K562 (cell line): ENCODE measurements at regions not wholly inside any gene's neighbourhood (a gene's known extent, or its start where the extent isn't known, plus 50 kb on each side); places are given as distances from the start of the nearest gene placed in this dataset.

Experiments used
- ATAC-seq: fragments of 200-7000 bp; cut with Tn5 transposase; 3 replicates; pipeline ENCODE4 v1.9.1; 2020; ENCODE audit warnings: moderate library complexity
- BruUV-seq: library from RNA; stranded (reverse); fragments of 400-500 nt; replicated peaks from 2 replicates; lab custom pipeline; 2021; lab: Mats Ljungman, UMichigan
- CTCF ChIA-PET: fragments of 300-600 bp; formaldehyde crosslinking; extraction: SDS; loops from one replicate; lab custom pipeline; 2021; ENCODE audit warnings: low intra/inter-chr PET ratio; lab: Yijun Ruan, JAX
- POLR2A ChIA-PET: fragments of 300-600, 350-650 bp; sonication (Branson Sonifier 250); formaldehyde crosslinking; extraction: SDS; loops from one replicate; lab custom pipeline; 2021; ENCODE audit warnings: antibody characterized with exemption, inconsistent platforms; lab: Yijun Ruan, JAX
- DNase-seq, 4 experiments: peaks; one replicate each; pipeline versions ENCODE4 v3.0.0 to v3.0.0-alpha.2; 2011 to 2018; ENCODE audit warnings: low spot score in 3 of 4, mixed read lengths in 3 of 4; ENCODE audit errors: extremely low read depth in 1 of 4
- FAIRE-seq: peaks from 2 replicates; lab custom pipeline; 2011; peaks lifted over from hg19 to GRCh38; lab: Jason Lieb, UNC
- H2AFZ ChIP-seq: 2 replicates; pipeline ENCODE4 v1.6.0; 2011; ENCODE audit warnings: low read depth, low read length, control low read depth, inconsistent platforms
- H3K27ac ChIP-seq: fragments of 200-600 bp; 3 replicates; pipeline ENCODE4 v1.8.0; 2011; ENCODE audit warnings: low read depth, mild to moderate bottlenecking, control low read depth, inconsistent platforms, low read length, moderate library complexity, mixed read lengths; ENCODE audit errors: extremely low read depth
- H3K27me3 ChIP-seq, 2 experiments: fragments of 300-600 bp in 1 of 2; 2 replicates in 1 of 2; 3 replicates in 1 of 2; pipeline versions ENCODE4 v1.6.0 to v1.8.0; 2011; ENCODE audit warnings: inconsistent platforms in 2 of 2, low read length in 2 of 2, mild to moderate bottlenecking in 1 of 2, mixed read lengths in 1 of 2, moderate library complexity in 1 of 2; ENCODE audit not compliant: control insufficient read depth in 2 of 2, insufficient read depth in 2 of 2
- H3K36me3 ChIP-seq: fragments of 300-600 bp; 3 replicates; pipeline ENCODE4 v1.8.0; 2011; ENCODE audit warnings: mild to moderate bottlenecking, low read length, inconsistent platforms; ENCODE audit not compliant: control insufficient read depth, insufficient read depth
- H3K4me1 ChIP-seq, 2 experiments: fragments of 200-600 bp in 1 of 2; replicated peaks in 1 of 2; 2 replicates in 1 of 2; 3 replicates in 1 of 2; pipeline versions ENCODE4 v1.5.1 to v1.8.0; 2011; ENCODE audit warnings: inconsistent platforms in 2 of 2, low read length in 2 of 2, mild to moderate bottlenecking in 1 of 2, mixed read lengths in 1 of 2, moderate library complexity in 1 of 2; ENCODE audit not compliant: control insufficient read depth in 2 of 2, insufficient read depth in 2 of 2
- H3K4me2 ChIP-seq: 2 replicates; pipeline ENCODE4 v1.6.1; 2011; ENCODE audit warnings: low read length, control low read depth, inconsistent platforms, mixed read lengths; ENCODE audit not compliant: insufficient read depth
- H3K4me3 ChIP-seq: fragments of 200-600 bp; sonication (generic), shearing (Covaris generic); 2 replicates; pipeline ENCODE4 v1.5.1; 2016; ENCODE audit warnings: control low read depth, inconsistent platforms
- H3K79me2 ChIP-seq: fragments of 200-600 bp; 3 replicates; pipeline ENCODE4 v1.8.0; 2011; ENCODE audit warnings: low read length, inconsistent platforms; ENCODE audit not compliant: control insufficient read depth, insufficient read depth
- H3K9ac ChIP-seq, 2 experiments: 2 replicates each; pipeline versions ENCODE4 v1.6.0 to v1.6.1; 2011; ENCODE audit warnings: low read depth in 2 of 2, low read length in 2 of 2, control low read depth in 1 of 2, inconsistent platforms in 1 of 2, mild to moderate bottlenecking in 1 of 2, mixed read lengths in 1 of 2; ENCODE audit not compliant: insufficient read depth in 1 of 2
- H3K9me1 ChIP-seq: one replicate; pipeline ENCODE4 v1.6.0; 2011; ENCODE audit warnings: inconsistent platforms, mild to moderate bottlenecking, low read length, moderate library complexity; ENCODE audit not compliant: control insufficient read depth, insufficient read depth
- H3K9me3 ChIP-seq: replicated peaks from 2 replicates; pipeline ENCODE4 v1.5.1; 2011; ENCODE audit warnings: low read depth, low read length, inconsistent platforms; ENCODE audit not compliant: control insufficient read depth, insufficient read depth
- H4K20me1 ChIP-seq: replicated peaks from 2 replicates; pipeline ENCODE4 v1.6.1; 2011; ENCODE audit warnings: low read length, inconsistent platforms, mixed read lengths; ENCODE audit not compliant: control insufficient read depth, insufficient read depth
- BRF2 ChIP-seq: IDR thresholded peaks from 3 replicates; pipeline ENCODE4 v1.6.1; 2011; ENCODE audit warnings: borderline replicate concordance, mild to moderate bottlenecking; ENCODE audit not compliant: insufficient read length, insufficient read depth
- KAT8 ChIP-seq: fragments of 450-650 bp; IDR thresholded peaks from 2 replicates; pipeline ENCODE4 v1.6.1; 2016; ENCODE audit warnings: low read depth, mild to moderate bottlenecking
- KLF6 ChIP-seq: fragments of 250-450 bp; sonication (Bioruptor Pico); IDR thresholded peaks from 2 replicates; pipeline ENCODE4 v1.4.0; 2020; ENCODE audit warnings: mild to moderate bottlenecking, moderate library complexity, borderline replicate concordance
- PHTF2 ChIP-seq: fragments of 250-450 bp; sonication (Bioruptor Pico); IDR thresholded peaks from 2 replicates; pipeline ENCODE4 v1.5.0; 2021; ENCODE audit warnings: mild to moderate bottlenecking
- PKNOX1 ChIP-seq: fragments of 450-650 bp; IDR thresholded peaks from 2 replicates; pipeline ENCODE4 v1.6.1; 2016
- RFX1 ChIP-seq: fragments of 450-650 bp; IDR thresholded peaks from 2 replicates; pipeline ENCODE4 v1.6.1; 2016; ENCODE audit warnings: mild to moderate bottlenecking, moderate library complexity
- SMAD3 ChIP-seq: fragments of 450-650 bp; formaldehyde crosslinking; conservative IDR thresholded peaks from 2 replicates; pipeline ENCODE4 v1.4.0; 2020; ENCODE audit warnings: mild to moderate bottlenecking
- TSC22D4 ChIP-seq: fragments of 450-650 bp; IDR thresholded peaks from 2 replicates; pipeline ENCODE4 v1.6.1; 2016; ENCODE audit warnings: missing genetic modification characterization, missing biosample characterization, control low read depth
- WGBS: fragments of 100-300 bp; shearing (Covaris generic); methylation state at CpG from one replicate; pipeline ENCODE4 v1.1.6; 2016; ENCODE audit warnings: low coverage, mixed read lengths; ENCODE audit not compliant: insufficient coverage; ENCODE audit errors: missing lambda C conversion rate; 5-methylcytosine and 5-hydroxymethylcytosine counted together
- in situ Hi-C: fragments of 300-500 bp; cut with MboI; formaldehyde crosslinking; loops from 4 replicates; pipeline ENCODE4 v1.15.0; 2018; ENCODE audit warnings: inconsistent platforms, mixed read lengths
- intact Hi-C: fragments of 100-400 bp; cut with micrococcal nuclease; formaldehyde crosslinking; loops from 2 replicates; pipeline ENCODE4 v1.14.2; 2022

GRCh38 chr10:108523016-108523800, 1358.7 kb upstream of the SORCS1 start:
- DNase-seq (no peak), ATAC-seq (no peak), FAIRE-seq (no peak)
- WGBS = 4% methylated on average over 4 of the region's 4 CpGs
- Histone ChIP-seq H3K9me3 (no peaks in the 10 kb centered on the region), H2AFZ (no peak overlapping the region), H3K27me3 (no peaks in the 10 kb centered on the region), H3K36me3 (no peaks in the 10 kb centered on the region), H3K79me2 (no peaks in the 10 kb centered on the region), H3K4me2 (no peak overlapping the region), H3K9me1 (no peaks in the 10 kb centered on the region), H3K4me3 (no peak overlapping the region), H4K20me1 (no peaks in the 10 kb centered on the region), H3K27ac (no peak overlapping the region), H3K4me1 (no peaks in the 10 kb centered on the region), H3K9ac (no peak overlapping the region)
- no TSS peak for BruUV-seq
- intact Hi-C loops = no loop called here
- POLR2A ChIA-PET = no interaction called here
- in situ Hi-C loops = no loop called here
- CTCF ChIA-PET = no interaction called here
- TF ChIP-seq KLF6 (CRISPR knock-in tag) (no peak), PHTF2 (no peak), RFX1 (no peak), SMAD3 (no peak), PKNOX1 (no peak), TSC22D4 (no peak), KAT8 (no peak), BRF2 (no peak)
